ENCODE measurements at regions not wholly inside any gene's neighbourhood (a gene's known extent, or its start where the extent isn't known, plus 50 kb on each side); places are given as distances from the start of the nearest gene placed in this dataset.

- Mint-ChIP-seq H3K27me3 (ENCODE audit: insufficient read depth, unreplicated experiment) (peaks cover 5% of the 10 kb centered on the region), H3K27ac (ENCODE audit: unreplicated experiment) (no peak overlapping the region), H3K4me3 (ENCODE audit: unreplicated experiment) (no peak overlapping the region), H3K36me3 (ENCODE audit: insufficient read depth, unreplicated experiment) (no peaks in the 10 kb centered on the region), H3K9me3 (ENCODE audit: unreplicated experiment) (no peaks in the 10 kb centered on the region), H3K4me1 (ENCODE audit: low read depth, unreplicated experiment) (no peaks in the 10 kb centered on the region)
- no peaks in the 10 kb centered on the region for H3K9me3 ChIP-seq
- POLR2A ChIA-PET = no interaction called here
- BruUV-seq (replicated peaks) = no TSS peak
- intact Hi-C loops (cut with micrococcal nuclease; ENCODE audit: unreplicated experiment) = no loop called here
- CTCF ChIA-PET = no interaction called here
- H3K27me3 ChIP-seq (replicated peaks; ENCODE audit: control insufficient read depth, insufficient read depth, low read length) = no peaks in the 10 kb centered on the region
- DNase-seq = no peak
- H3K36me3 ChIP-seq (ENCODE audit: control insufficient read depth, insufficient read depth, low read length) = no peaks in the 10 kb centered on the region
- H3K4me1 ChIP-seq = no peaks in the 10 kb centered on the region
- no peak for TF ChIP-seq CTCF (IDR thresholded peaks at IDR 0.05; ENCODE audit: insufficient read depth in 1 of 2, low read depth in 1 of 2, low read length in 1 of 2, severe bottlenecking in 1 of 2, unreplicated experiment in 1 of 2)
- H3K4me3 ChIP-seq (ENCODE audit: low read depth, low read length) = no peak overlapping the region
Measured at GRCh38 chr2:228245601-228246000, 64.1 kb upstream of the SPHKAP start.

GRCh38 chr2:228242591-228242990 is 61.1 kb upstream of the SPHKAP start:
- no peaks in the 10 kb centered on the region for H3K27me3 ChIP-seq (replicated peaks; ENCODE audit: control insufficient read depth, insufficient read depth, low read length)
- Mint-ChIP-seq H3K9me3 (ENCODE audit: unreplicated experiment) (no peaks in the 10 kb centered on the region), H3K27me3 (ENCODE audit: insufficient read depth, unreplicated experiment) (peaks cover 7% of the 10 kb centered on the region), H3K27ac (ENCODE audit: unreplicated experiment) (no peak overlapping the region), H3K4me3 (ENCODE audit: unreplicated experiment) (no peak overlapping the region), H3K4me1 (ENCODE audit: low read depth, unreplicated experiment) (no peaks in the 10 kb centered on the region), H3K36me3 (ENCODE audit: insufficient read depth, unreplicated experiment) (no peaks in the 10 kb centered on the region)
- no peak for TF ChIP-seq CTCF (IDR thresholded peaks at IDR 0.05; ENCODE audit: insufficient read depth in 1 of 2, low read depth in 1 of 2, low read length in 1 of 2, severe bottlenecking in 1 of 2, unreplicated experiment in 1 of 2)
- ChIA-PET POLR2A (no interaction called here), CTCF (no interaction called here)
- no peak overlapping the region for H3K4me3 ChIP-seq (ENCODE audit: low read depth, low read length)
- BruUV-seq (replicated peaks) = no TSS peak
- H3K9me3 ChIP-seq = no peaks in the 10 kb centered on the region
- no peaks in the 10 kb centered on the region for H3K36me3 ChIP-seq (ENCODE audit: control insufficient read depth, insufficient read depth, low read length)
- intact Hi-C loops (cut with micrococcal nuclease; ENCODE audit: unreplicated experiment) = no loop called here
- no peak for DNase-seq
- no peaks in the 10 kb centered on the region for H3K4me1 ChIP-seq

GRCh38 chr2:228239907-228240561 is 58.5 kb upstream of the SPHKAP start:
- no peak for DNase-seq
- Mint-ChIP-seq H3K36me3 (ENCODE audit: insufficient read depth, unreplicated experiment) (no peaks in the 10 kb centered on the region), H3K27ac (ENCODE audit: unreplicated experiment) (no peak overlapping the region), H3K4me1 (ENCODE audit: low read depth, unreplicated experiment) (no peaks in the 10 kb centered on the region), H3K27me3 (ENCODE audit: insufficient read depth, unreplicated experiment) (peaks cover 6% of the 10 kb centered on the region), H3K4me3 (ENCODE audit: unreplicated experiment) (no peak overlapping the region), H3K9me3 (ENCODE audit: unreplicated experiment) (no peaks in the 10 kb centered on the region)
- intact Hi-C loops (cut with micrococcal nuclease; ENCODE audit: unreplicated experiment) = no loop called here
- H3K4me1 ChIP-seq = no peaks in the 10 kb centered on the region
- no peaks in the 10 kb centered on the region for H3K36me3 ChIP-seq (ENCODE audit: control insufficient read depth, insufficient read depth, low read length)
- ChIA-PET CTCF (no interaction called here), POLR2A (no interaction called here)
- no peaks in the 10 kb centered on the region for H3K9me3 ChIP-seq
- no peaks in the 10 kb centered on the region for H3K27me3 ChIP-seq (replicated peaks; ENCODE audit: control insufficient read depth, insufficient read depth, low read length)
- H3K4me3 ChIP-seq (ENCODE audit: low read depth, low read length) = no peak overlapping the region
- no peak for TF ChIP-seq CTCF (IDR thresholded peaks at IDR 0.05; ENCODE audit: insufficient read depth in 1 of 2, low read depth in 1 of 2, low read length in 1 of 2, severe bottlenecking in 1 of 2, unreplicated experiment in 1 of 2)
- no TSS peak for BruUV-seq (replicated peaks)

Measured in Caco-2 (cell line).